PC-3 (cell line): ENCODE measurements at regions not wholly inside any gene's neighbourhood (a gene's known extent, or its start where the extent isn't known, plus 50 kb on each side); places are given as distances from the start of the nearest gene placed in this dataset.

Source experiments
- ATAC-seq: fragments of 200-7000 bp; cut with Tn5 transposase; 2 replicates; pipeline ENCODE4 v1.9.1; 2020; ENCODE audit warnings: mild to moderate bottlenecking, moderate library complexity
- BruUV-seq: library from RNA; stranded (reverse); fragments of 400-500 nt; replicated peaks from 2 replicates; lab custom pipeline; 2021; lab: Mats Ljungman, UMichigan
- CTCF ChIA-PET: fragments of 300-600 bp; sonication (Branson Sonifier 250); formaldehyde crosslinking; loops from one replicate; lab custom pipeline; 2022; ENCODE audit warnings: antibody characterized with exemption; lab: Charles Lee
- POLR2A ChIA-PET: fragments of 300-600 bp; sonication (Branson Sonifier 250); formaldehyde crosslinking; loops from one replicate; lab custom pipeline; 2022; ENCODE audit warnings: antibody characterized with exemption; ENCODE audit not compliant: unreplicated experiment; lab: Charles Lee
- DNase-seq: peaks from one replicate; pipeline ENCODE4 v3.0.0-alpha.2; 2015
- H2AFZ ChIP-seq: fragments of 300-600 bp; sonication (generic); 2 replicates; pipeline ENCODE4 v1.6.0; 2016; ENCODE audit warnings: antibody characterized with exemption, low read length
- H3F3A ChIP-seq: fragments of 300-600 bp; sonication (generic); one replicate; pipeline ENCODE4 v1.6.0; 2017; ENCODE audit warnings: antibody characterized with exemption, low read length, control low read depth, mild to moderate bottlenecking; ENCODE audit not compliant: unreplicated experiment
- H3K27ac ChIP-seq: fragments of 300-600 bp; sonication (generic); 2 replicates; pipeline ENCODE4 v1.5.1; 2016; ENCODE audit warnings: mild to moderate bottlenecking, low read length
- H3K27me3 ChIP-seq: fragments of 300-600 bp; sonication (generic); 2 replicates; pipeline ENCODE4 v1.6.1; 2016; ENCODE audit warnings: low read length, mixed read lengths
- H3K36me3 ChIP-seq: fragments of 300-600 bp; sonication (generic); 2 replicates; pipeline ENCODE4 v1.6.1; 2016; ENCODE audit warnings: low read depth, mixed run types, low read length, mixed read lengths
- H3K4me1 ChIP-seq: fragments of 300-600 bp; sonication (generic); 2 replicates; pipeline ENCODE4 v1.5.1; 2016; ENCODE audit warnings: low read length; ENCODE audit not compliant: insufficient read depth
- H3K4me2 ChIP-seq: fragments of 300-600 bp; sonication (generic); 2 replicates; pipeline ENCODE4 v1.6.0; 2016; ENCODE audit warnings: low read length
- H3K4me3 ChIP-seq: fragments of 300-600 bp; sonication (generic); 2 replicates; pipeline ENCODE4 v1.5.1; 2016; ENCODE audit warnings: mild to moderate bottlenecking, low read length, mixed read lengths
- H3K79me2 ChIP-seq: fragments of 300-600 bp; sonication (generic); 2 replicates; pipeline ENCODE4 v1.6.1; 2017; ENCODE audit warnings: low read length, mixed read lengths
- H3K9ac ChIP-seq: fragments of 300-600 bp; sonication (generic); 2 replicates; pipeline ENCODE4 v1.6.0; 2016; ENCODE audit warnings: mild to moderate bottlenecking, low read length
- H3K9me2 ChIP-seq: fragments of 300-600 bp; sonication (generic); replicated peaks from 2 replicates; pipeline ENCODE4 v1.6.1; 2016; ENCODE audit warnings: mixed run types, low read length, mixed read lengths
- H3K9me3 ChIP-seq: fragments of 300-600 bp; sonication (generic); 2 replicates; pipeline ENCODE4 v1.6.1; 2016; ENCODE audit warnings: low read length, mixed read lengths
- H4K20me1 ChIP-seq: fragments of 300-600 bp; sonication (generic); 2 replicates; pipeline ENCODE4 v1.6.1; 2016; ENCODE audit warnings: low read length, mixed read lengths
- EZH2 ChIP-seq: fragments of 300-600 bp; sonication (generic); IDR thresholded peaks from one replicate; pipeline ENCODE4 v1.6.1; 2017; ENCODE audit warnings: antibody characterized with exemption, mild to moderate bottlenecking, low read length; ENCODE audit not compliant: unreplicated experiment
- EZH2phosphoT487 ChIP-seq: fragments of 300-600 bp; sonication (generic); IDR thresholded peaks from 2 replicates; pipeline ENCODE4 v1.6.1; 2018; ENCODE audit warnings: mild to moderate bottlenecking, antibody characterized with exemption, low read length, borderline replicate concordance
- intact Hi-C: fragments of 100-400 bp; cut with micrococcal nuclease; formaldehyde crosslinking; loops from 2 replicates; pipeline ENCODE4 v1.9.0; 2023
- TF ChIP-seq, protein P1 (sequence below): fragments of 300-600 bp; sonication (generic); conservative IDR thresholded peaks from 2 replicates; pipeline ENCODE4 v1.5.1; 2017; ENCODE audit warnings: antibody characterized with exemption, low read depth, mild to moderate bottlenecking, low read length

DNA sequence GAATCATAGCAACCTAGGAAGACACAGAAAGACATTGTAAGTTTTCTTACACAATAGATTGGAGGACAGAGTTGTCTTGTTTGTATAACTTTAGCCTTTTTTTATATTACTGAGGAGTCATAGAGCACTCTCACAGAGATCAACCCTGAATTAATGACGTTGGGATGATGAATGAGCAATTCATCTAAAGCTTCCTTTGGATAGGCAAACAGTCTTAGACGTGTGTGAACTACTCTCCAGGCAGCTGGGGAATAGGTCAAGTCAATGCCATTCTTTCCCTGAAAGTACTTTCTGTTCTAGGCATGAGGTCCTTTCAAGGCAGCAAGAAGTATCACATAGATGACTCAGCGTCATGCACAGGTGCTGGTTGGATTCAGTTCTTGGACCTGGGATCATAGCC, 369.1 kb upstream of the NOVA1 start:
- DNase-seq (peak; percentile 9), ATAC-seq (peak; percentile 62)
- TF ChIP-seq EZH2phosphoT487 (no peak), EZH2 (no peak)
- TF ChIP-seq, protein P1, sequence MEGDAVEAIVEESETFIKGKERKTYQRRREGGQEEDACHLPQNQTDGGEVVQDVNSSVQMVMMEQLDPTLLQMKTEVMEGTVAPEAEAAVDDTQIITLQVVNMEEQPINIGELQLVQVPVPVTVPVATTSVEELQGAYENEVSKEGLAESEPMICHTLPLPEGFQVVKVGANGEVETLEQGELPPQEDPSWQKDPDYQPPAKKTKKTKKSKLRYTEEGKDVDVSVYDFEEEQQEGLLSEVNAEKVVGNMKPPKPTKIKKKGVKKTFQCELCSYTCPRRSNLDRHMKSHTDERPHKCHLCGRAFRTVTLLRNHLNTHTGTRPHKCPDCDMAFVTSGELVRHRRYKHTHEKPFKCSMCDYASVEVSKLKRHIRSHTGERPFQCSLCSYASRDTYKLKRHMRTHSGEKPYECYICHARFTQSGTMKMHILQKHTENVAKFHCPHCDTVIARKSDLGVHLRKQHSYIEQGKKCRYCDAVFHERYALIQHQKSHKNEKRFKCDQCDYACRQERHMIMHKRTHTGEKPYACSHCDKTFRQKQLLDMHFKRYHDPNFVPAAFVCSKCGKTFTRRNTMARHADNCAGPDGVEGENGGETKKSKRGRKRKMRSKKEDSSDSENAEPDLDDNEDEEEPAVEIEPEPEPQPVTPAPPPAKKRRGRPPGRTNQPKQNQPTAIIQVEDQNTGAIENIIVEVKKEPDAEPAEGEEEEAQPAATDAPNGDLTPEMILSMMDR, result no peak
- no peaks in the 10 kb centered on the region for H4K20me1 ChIP-seq
- intact Hi-C loops, result no loop called here
- H3K4me2 ChIP-seq, result no peak overlapping the region
- H2AFZ ChIP-seq, result no peak overlapping the region
- no peaks in the 10 kb centered on the region for H3K79me2 ChIP-seq
- no peak overlapping the region for H3K9ac ChIP-seq
- H3K36me3 ChIP-seq, result no peaks in the 10 kb centered on the region
- H3K27me3 ChIP-seq, result no peaks in the 10 kb centered on the region
- POLR2A ChIA-PET, result no interaction called here
- no peak overlapping the region for H3K27ac ChIP-seq
- no peaks in the 10 kb centered on the region for H3K9me2 ChIP-seq
- H3K9me3 ChIP-seq, result no peaks in the 10 kb centered on the region
- CTCF ChIA-PET, result no interaction called here
- H3K4me3 ChIP-seq, result no peak overlapping the region
- H3F3A ChIP-seq, result no peaks in the 10 kb centered on the region
- no peaks in the 10 kb centered on the region for H3K4me1 ChIP-seq
- BruUV-seq, result no TSS peak

DNA sequence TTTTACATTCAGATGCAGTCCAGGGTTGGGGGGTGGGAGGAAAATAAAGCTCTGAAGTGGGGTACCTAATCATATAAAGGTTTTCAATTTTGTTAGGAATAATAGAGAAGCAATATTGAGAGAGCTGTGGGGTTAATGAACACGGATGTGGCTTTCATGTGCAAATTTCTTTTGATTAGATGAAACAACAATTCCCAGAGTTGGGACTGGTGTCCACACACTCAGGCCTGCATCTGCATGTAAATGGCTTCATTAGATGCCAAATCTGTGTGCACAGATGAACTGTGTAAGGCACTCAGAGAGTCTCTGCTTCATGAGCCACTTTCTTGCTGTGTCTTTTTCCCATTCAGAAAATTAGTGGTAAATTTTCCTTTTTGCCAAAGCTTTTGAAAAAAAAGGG, 377.1 kb upstream of the NOVA1 start:
- Histone ChIP-seq H3K9me2 (no peaks in the 10 kb centered on the region), H3K9ac (no peak overlapping the region), H3K4me2 (no peak overlapping the region), H4K20me1 (no peaks in the 10 kb centered on the region), H3K79me2 (no peaks in the 10 kb centered on the region), H3K27ac (no peak overlapping the region), H3K9me3 (no peaks in the 10 kb centered on the region), H3K4me1 (no peaks in the 10 kb centered on the region), H3F3A (no peaks in the 10 kb centered on the region), H2AFZ (no peak overlapping the region), H3K4me3 (no peak overlapping the region), H3K27me3 (no peaks in the 10 kb centered on the region), H3K36me3 (no peaks in the 10 kb centered on the region)
- TF ChIP-seq EZH2phosphoT487 (no peak), EZH2 (no peak)
- TF ChIP-seq, protein P1, result no peak
- ChIA-PET POLR2A (no interaction called here), CTCF (no interaction called here)
- DNase-seq (no peak), ATAC-seq (no peak)
- BruUV-seq, result no TSS peak
- intact Hi-C loops, result no loop called here

DNA sequence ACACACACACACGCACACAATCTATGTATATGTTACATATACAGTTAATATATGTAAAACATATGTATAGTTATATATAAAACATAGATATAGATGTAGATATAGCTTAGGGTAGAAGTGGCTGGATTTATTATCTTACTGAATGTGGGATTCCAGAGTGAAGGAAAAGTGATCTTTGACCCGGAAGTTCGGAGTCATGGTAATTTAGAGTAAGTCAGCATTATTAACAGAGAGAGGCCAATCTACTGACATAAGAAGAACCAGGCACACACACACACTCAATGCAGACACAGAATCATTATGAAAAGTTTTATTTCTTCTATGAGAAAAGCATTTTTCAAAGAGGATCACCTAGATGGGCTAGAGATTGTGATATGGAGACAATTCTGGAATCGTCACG, 384.2 kb upstream of the NOVA1 start:
- Histone ChIP-seq H3K36me3 (no peaks in the 10 kb centered on the region), H3K4me2 (no peak overlapping the region), H3K9ac (no peak overlapping the region), H3K27me3 (peaks cover 9% of the 10 kb centered on the region), H4K20me1 (no peaks in the 10 kb centered on the region), H3K79me2 (no peaks in the 10 kb centered on the region), H3K9me3 (no peaks in the 10 kb centered on the region), H2AFZ (no peak overlapping the region), H3K4me3 (no peak overlapping the region), H3K4me1 (no peaks in the 10 kb centered on the region), H3K9me2 (no peaks in the 10 kb centered on the region), H3K27ac (no peak overlapping the region), H3F3A (no peaks in the 10 kb centered on the region)
- ChIA-PET POLR2A (no interaction called here), CTCF (no interaction called here)
- BruUV-seq, result no TSS peak
- TF ChIP-seq, protein P1, result no peak
- no peak for TF ChIP-seq EZH2
- TF ChIP-seq EZH2phosphoT487, result no peak
- intact Hi-C loops, result loop anchor here (5.0 to 10.0 kb wide), 2 partner anchors 250 to 387 kb away; partner anchors contain the start of gene NOVA1
- ATAC-seq (no peak), DNase-seq (no peak)
